ENCODE measurements at regions not wholly inside any gene's neighbourhood (a gene's known extent, or its start where the extent isn't known, plus 50 kb on each side); places are given as distances from the start of the nearest gene placed in this dataset.

- TF ChIP-seq, protein P1, sequence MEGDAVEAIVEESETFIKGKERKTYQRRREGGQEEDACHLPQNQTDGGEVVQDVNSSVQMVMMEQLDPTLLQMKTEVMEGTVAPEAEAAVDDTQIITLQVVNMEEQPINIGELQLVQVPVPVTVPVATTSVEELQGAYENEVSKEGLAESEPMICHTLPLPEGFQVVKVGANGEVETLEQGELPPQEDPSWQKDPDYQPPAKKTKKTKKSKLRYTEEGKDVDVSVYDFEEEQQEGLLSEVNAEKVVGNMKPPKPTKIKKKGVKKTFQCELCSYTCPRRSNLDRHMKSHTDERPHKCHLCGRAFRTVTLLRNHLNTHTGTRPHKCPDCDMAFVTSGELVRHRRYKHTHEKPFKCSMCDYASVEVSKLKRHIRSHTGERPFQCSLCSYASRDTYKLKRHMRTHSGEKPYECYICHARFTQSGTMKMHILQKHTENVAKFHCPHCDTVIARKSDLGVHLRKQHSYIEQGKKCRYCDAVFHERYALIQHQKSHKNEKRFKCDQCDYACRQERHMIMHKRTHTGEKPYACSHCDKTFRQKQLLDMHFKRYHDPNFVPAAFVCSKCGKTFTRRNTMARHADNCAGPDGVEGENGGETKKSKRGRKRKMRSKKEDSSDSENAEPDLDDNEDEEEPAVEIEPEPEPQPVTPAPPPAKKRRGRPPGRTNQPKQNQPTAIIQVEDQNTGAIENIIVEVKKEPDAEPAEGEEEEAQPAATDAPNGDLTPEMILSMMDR (IDR thresholded peaks at IDR 0.05) = no peak
- TF ChIP-seq POLR2AphosphoS5 (IDR thresholded peaks at IDR 0.05) (no peak), POLR2A (IDR thresholded peaks at IDR 0.05) (no peak), EP300 (IDR thresholded peaks at IDR 0.05) (no peak)
These were observed 175.7 kb upstream of the VASH1 start for GRCh38 chr14:76585616-76586015.
